ENCODE measurements at regions not wholly inside any gene's neighbourhood (a gene's known extent, or its start where the extent isn't known, plus 50 kb on each side); places are given as distances from the start of the nearest gene placed in this dataset.

DNA sequence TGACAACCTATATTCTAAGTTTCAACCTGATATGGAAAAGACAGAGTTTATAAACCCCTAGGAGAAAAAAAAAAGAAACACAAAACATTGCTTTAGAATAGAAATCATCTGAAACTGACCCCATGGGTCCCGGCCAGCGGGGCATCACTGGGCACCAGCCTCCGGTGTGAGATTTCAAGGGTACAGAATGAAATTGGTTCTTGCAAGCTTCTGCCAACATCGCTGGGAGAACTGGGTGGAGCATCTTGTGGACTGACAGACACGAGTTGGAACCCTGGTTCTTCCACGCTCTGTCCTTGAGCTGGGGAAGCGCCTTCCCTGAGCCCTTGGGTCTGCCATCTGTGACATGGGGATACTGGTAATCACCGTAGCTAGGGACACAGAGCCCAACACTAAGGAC lies 173.6 kb downstream of the PHETA1 start:
- H3K4me1 Mint-ChIP-seq: no peaks in the 10 kb centered on the region
- ATAC-seq (ENCODE audit: low read depth): no peak
- Histone ChIP-seq H4K20me1 (ENCODE audit: control insufficient read depth, insufficient read depth, low read length, poor library complexity, severe bottlenecking) (no peaks in the 10 kb centered on the region), H3K79me2 (ENCODE audit: control insufficient read depth, insufficient read depth, low read length) (no peaks in the 10 kb centered on the region), H3K9me3 (ENCODE audit: control extremely low read depth in 1 of 3, control insufficient read depth in 2 of 3, insufficient read depth in 1 of 3, low read length in 2 of 3) (no peaks in the 10 kb centered on the region), H3K27ac (ENCODE audit: low read length in 2 of 2) (no peak overlapping the region), H3K4me2 (replicated peaks; ENCODE audit: low read depth, low read length, poor library complexity, severe bottlenecking) (no peak overlapping the region), H3K36me3 (replicated peaks in 1 of 2; ENCODE audit: control extremely low read depth in 1 of 2, control insufficient read depth in 1 of 2, extremely low read depth in 1 of 2, insufficient read depth in 2 of 2, low read length in 1 of 2) (no peaks in the 10 kb centered on the region), H3K4me1 (ENCODE audit: control insufficient read depth in 2 of 2, insufficient read depth in 2 of 2, low read length in 2 of 2) (no peaks in the 10 kb centered on the region), H3K4me3 (ENCODE audit: control extremely low read depth in 1 of 5, extremely low read depth in 1 of 5, insufficient read depth in 1 of 5, low read depth in 2 of 5, low read length in 4 of 5) (no peak overlapping the region), H3K27me3 (replicated peaks in 1 of 4; ENCODE audit: control extremely low read depth in 1 of 4, control insufficient read depth in 3 of 4, insufficient read depth in 4 of 4, low read length in 3 of 4) (peaks cover 0 to 8% (median 4%) of the 10 kb centered on the region in 4 experiments), H2AFZ (ENCODE audit: insufficient read depth, low read depth, low read length, poor library complexity, severe bottlenecking) (no peak overlapping the region), H3K9ac (ENCODE audit: low read length) (no peak overlapping the region)
- H3K27ac Mint-ChIP-seq: no peak overlapping the region
- TF ChIP-seq, protein P1, sequence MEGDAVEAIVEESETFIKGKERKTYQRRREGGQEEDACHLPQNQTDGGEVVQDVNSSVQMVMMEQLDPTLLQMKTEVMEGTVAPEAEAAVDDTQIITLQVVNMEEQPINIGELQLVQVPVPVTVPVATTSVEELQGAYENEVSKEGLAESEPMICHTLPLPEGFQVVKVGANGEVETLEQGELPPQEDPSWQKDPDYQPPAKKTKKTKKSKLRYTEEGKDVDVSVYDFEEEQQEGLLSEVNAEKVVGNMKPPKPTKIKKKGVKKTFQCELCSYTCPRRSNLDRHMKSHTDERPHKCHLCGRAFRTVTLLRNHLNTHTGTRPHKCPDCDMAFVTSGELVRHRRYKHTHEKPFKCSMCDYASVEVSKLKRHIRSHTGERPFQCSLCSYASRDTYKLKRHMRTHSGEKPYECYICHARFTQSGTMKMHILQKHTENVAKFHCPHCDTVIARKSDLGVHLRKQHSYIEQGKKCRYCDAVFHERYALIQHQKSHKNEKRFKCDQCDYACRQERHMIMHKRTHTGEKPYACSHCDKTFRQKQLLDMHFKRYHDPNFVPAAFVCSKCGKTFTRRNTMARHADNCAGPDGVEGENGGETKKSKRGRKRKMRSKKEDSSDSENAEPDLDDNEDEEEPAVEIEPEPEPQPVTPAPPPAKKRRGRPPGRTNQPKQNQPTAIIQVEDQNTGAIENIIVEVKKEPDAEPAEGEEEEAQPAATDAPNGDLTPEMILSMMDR (IDR thresholded peaks at IDR 0.05): no peak
- TF ChIP-seq EZH2 (IDR thresholded peaks at IDR 0.05; ENCODE audit: borderline replicate concordance, insufficient read depth, low read depth, low read length, poor library complexity, severe bottlenecking): no peak
- ChIA-PET POLR2A (no interaction called here), CTCF (no interaction called here)
- DNase-seq: no peak
- no peak overlapping the region for H3K4me3 Mint-ChIP-seq
- H3K9me3 Mint-ChIP-seq (ENCODE audit: insufficient read depth): no peaks in the 10 kb centered on the region
- intact Hi-C loops (cut with micrococcal nuclease): no loop called here
- peaks cover 20% of the 10 kb centered on the region for H3K27me3 Mint-ChIP-seq
- WGBS (ENCODE audit: insufficient coverage): 98% methylated on average over 6 of the region's 8 CpGs

DNA sequence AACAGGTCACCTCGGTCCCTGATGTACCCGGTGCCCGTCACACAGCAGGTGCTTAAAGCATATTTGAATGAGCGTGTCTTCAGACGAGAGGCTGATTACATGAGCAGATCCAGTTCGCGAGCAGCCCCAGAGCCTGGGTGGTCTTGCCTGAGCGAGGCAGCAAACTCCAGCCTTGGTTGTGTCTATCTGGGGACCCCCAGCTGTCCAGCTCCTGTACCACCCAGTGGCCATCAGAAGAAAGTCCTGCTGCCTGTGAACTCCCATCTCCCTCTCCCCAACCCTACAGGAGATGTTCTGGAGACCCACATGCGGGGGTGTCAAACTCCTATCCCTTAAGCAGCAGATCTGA lies 174.2 kb downstream of the PHETA1 start:
- Mint-ChIP-seq H3K4me1 (no peaks in the 10 kb centered on the region), H3K4me3 (no peak overlapping the region), H3K27me3 (peaks cover 23% of the 10 kb centered on the region), H3K9me3 (ENCODE audit: insufficient read depth) (peaks cover 5% of the 10 kb centered on the region), H3K27ac (no peak overlapping the region)
- H3K4me2 ChIP-seq (replicated peaks; ENCODE audit: low read depth, low read length, poor library complexity, severe bottlenecking): no peak overlapping the region
- H2AFZ ChIP-seq (ENCODE audit: insufficient read depth, low read depth, low read length, poor library complexity, severe bottlenecking): no peak overlapping the region
- TF ChIP-seq EZH2 (IDR thresholded peaks at IDR 0.05; ENCODE audit: borderline replicate concordance, insufficient read depth, low read depth, low read length, poor library complexity, severe bottlenecking): no peak
- TF ChIP-seq, protein P1 (IDR thresholded peaks at IDR 0.05): no peak
- H3K27me3 ChIP-seq (replicated peaks in 1 of 4; ENCODE audit: control extremely low read depth in 1 of 4, control insufficient read depth in 3 of 4, insufficient read depth in 4 of 4, low read length in 3 of 4): peaks cover 0 to 8% (median 4%) of the 10 kb centered on the region in 4 experiments
- H3K36me3 ChIP-seq (replicated peaks in 1 of 2; ENCODE audit: control extremely low read depth in 1 of 2, control insufficient read depth in 1 of 2, extremely low read depth in 1 of 2, insufficient read depth in 2 of 2, low read length in 1 of 2): no peaks in the 10 kb centered on the region
- DNase-seq: no peak
- no peaks in the 10 kb centered on the region for H4K20me1 ChIP-seq (ENCODE audit: control insufficient read depth, insufficient read depth, low read length, poor library complexity, severe bottlenecking)
- H3K79me2 ChIP-seq (ENCODE audit: control insufficient read depth, insufficient read depth, low read length): no peaks in the 10 kb centered on the region
- H3K9ac ChIP-seq (ENCODE audit: low read length): no peak overlapping the region
- no peak overlapping the region for H3K4me3 ChIP-seq (ENCODE audit: control extremely low read depth in 1 of 5, extremely low read depth in 1 of 5, insufficient read depth in 1 of 5, low read depth in 2 of 5, low read length in 4 of 5)
- no peak overlapping the region for H3K27ac ChIP-seq (ENCODE audit: low read length in 2 of 2)
- POLR2A ChIA-PET: no interaction called here
- intact Hi-C loops (cut with micrococcal nuclease): no loop called here
- no peak for ATAC-seq (ENCODE audit: low read depth)
- H3K4me1 ChIP-seq (ENCODE audit: control insufficient read depth in 2 of 2, insufficient read depth in 2 of 2, low read length in 2 of 2): no peaks in the 10 kb centered on the region
- CTCF ChIA-PET: no interaction called here
- no peaks in the 10 kb centered on the region for H3K9me3 ChIP-seq (ENCODE audit: control extremely low read depth in 1 of 3, control insufficient read depth in 2 of 3, insufficient read depth in 1 of 3, low read length in 2 of 3)
- 90% methylated on average over 9 of the region's 9 CpGs for WGBS (ENCODE audit: insufficient coverage)
